K562 (cell line): ENCODE measurements at regions not wholly inside any gene's neighbourhood (a gene's known extent, or its start where the extent isn't known, plus 50 kb on each side); places are given as distances from the start of the nearest gene placed in this dataset.

Source experiments
- ATAC-seq: fragments of 200-7000 bp; cut with Tn5 transposase; 3 replicates; pipeline ENCODE4 v1.9.1; 2020; ENCODE audit warnings: moderate library complexity
- BruUV-seq: library from RNA; stranded (reverse); fragments of 400-500 nt; replicated peaks from 2 replicates; lab custom pipeline; 2021; lab: Mats Ljungman, UMichigan
- CTCF ChIA-PET: fragments of 300-600 bp; formaldehyde crosslinking; extraction: SDS; loops from one replicate; lab custom pipeline; 2021; ENCODE audit warnings: low intra/inter-chr PET ratio; lab: Yijun Ruan, JAX
- POLR2A ChIA-PET: fragments of 300-600, 350-650 bp; sonication (Branson Sonifier 250); formaldehyde crosslinking; extraction: SDS; loops from one replicate; lab custom pipeline; 2021; ENCODE audit warnings: antibody characterized with exemption, inconsistent platforms; lab: Yijun Ruan, JAX
- DNase-seq, 4 experiments: peaks; one replicate each; pipeline versions ENCODE4 v3.0.0 to v3.0.0-alpha.2; 2011 to 2018; ENCODE audit warnings: low spot score in 3 of 4, mixed read lengths in 3 of 4; ENCODE audit errors: extremely low read depth in 1 of 4
- FAIRE-seq: peaks from 2 replicates; lab custom pipeline; 2011; peaks lifted over from hg19 to GRCh38; lab: Jason Lieb, UNC
- H2AFZ ChIP-seq: 2 replicates; pipeline ENCODE4 v1.6.0; 2011; ENCODE audit warnings: low read depth, low read length, control low read depth, inconsistent platforms
- H3K27ac ChIP-seq: fragments of 200-600 bp; 3 replicates; pipeline ENCODE4 v1.8.0; 2011; ENCODE audit warnings: low read depth, mild to moderate bottlenecking, control low read depth, inconsistent platforms, low read length, moderate library complexity, mixed read lengths; ENCODE audit errors: extremely low read depth
- H3K27me3 ChIP-seq, 2 experiments: fragments of 300-600 bp in 1 of 2; 2 replicates in 1 of 2; 3 replicates in 1 of 2; pipeline versions ENCODE4 v1.6.0 to v1.8.0; 2011; ENCODE audit warnings: inconsistent platforms in 2 of 2, low read length in 2 of 2, mild to moderate bottlenecking in 1 of 2, mixed read lengths in 1 of 2, moderate library complexity in 1 of 2; ENCODE audit not compliant: control insufficient read depth in 2 of 2, insufficient read depth in 2 of 2
- H3K36me3 ChIP-seq: fragments of 300-600 bp; 3 replicates; pipeline ENCODE4 v1.8.0; 2011; ENCODE audit warnings: mild to moderate bottlenecking, low read length, inconsistent platforms; ENCODE audit not compliant: control insufficient read depth, insufficient read depth
- H3K4me1 ChIP-seq, 2 experiments: fragments of 200-600 bp in 1 of 2; replicated peaks in 1 of 2; 2 replicates in 1 of 2; 3 replicates in 1 of 2; pipeline versions ENCODE4 v1.5.1 to v1.8.0; 2011; ENCODE audit warnings: inconsistent platforms in 2 of 2, low read length in 2 of 2, mild to moderate bottlenecking in 1 of 2, mixed read lengths in 1 of 2, moderate library complexity in 1 of 2; ENCODE audit not compliant: control insufficient read depth in 2 of 2, insufficient read depth in 2 of 2
- H3K4me2 ChIP-seq: 2 replicates; pipeline ENCODE4 v1.6.1; 2011; ENCODE audit warnings: low read length, control low read depth, inconsistent platforms, mixed read lengths; ENCODE audit not compliant: insufficient read depth
- H3K4me3 ChIP-seq: fragments of 200-600 bp; sonication (generic), shearing (Covaris generic); 2 replicates; pipeline ENCODE4 v1.5.1; 2016; ENCODE audit warnings: control low read depth, inconsistent platforms
- H3K79me2 ChIP-seq: fragments of 200-600 bp; 3 replicates; pipeline ENCODE4 v1.8.0; 2011; ENCODE audit warnings: low read length, inconsistent platforms; ENCODE audit not compliant: control insufficient read depth, insufficient read depth
- H3K9ac ChIP-seq, 2 experiments: 2 replicates each; pipeline versions ENCODE4 v1.6.0 to v1.6.1; 2011; ENCODE audit warnings: low read depth in 2 of 2, low read length in 2 of 2, control low read depth in 1 of 2, inconsistent platforms in 1 of 2, mild to moderate bottlenecking in 1 of 2, mixed read lengths in 1 of 2; ENCODE audit not compliant: insufficient read depth in 1 of 2
- H3K9me1 ChIP-seq: one replicate; pipeline ENCODE4 v1.6.0; 2011; ENCODE audit warnings: inconsistent platforms, mild to moderate bottlenecking, low read length, moderate library complexity; ENCODE audit not compliant: control insufficient read depth, insufficient read depth
- H3K9me3 ChIP-seq: replicated peaks from 2 replicates; pipeline ENCODE4 v1.5.1; 2011; ENCODE audit warnings: low read depth, low read length, inconsistent platforms; ENCODE audit not compliant: control insufficient read depth, insufficient read depth
- H4K20me1 ChIP-seq: replicated peaks from 2 replicates; pipeline ENCODE4 v1.6.1; 2011; ENCODE audit warnings: low read length, inconsistent platforms, mixed read lengths; ENCODE audit not compliant: control insufficient read depth, insufficient read depth
- CC2D1A ChIP-seq: fragments of 450-650 bp; IDR thresholded peaks from 2 replicates; pipeline ENCODE4 v1.6.1; 2017; ENCODE audit warnings: mild to moderate bottlenecking
- DNMT1 ChIP-seq: fragments of 450-650 bp; IDR thresholded peaks from 2 replicates; pipeline ENCODE4 v1.6.1; 2016; ENCODE audit warnings: antibody characterized with exemption, mild to moderate bottlenecking
- EHMT2 ChIP-seq: fragments of 450-650 bp; IDR thresholded peaks from 2 replicates; pipeline ENCODE4 v1.6.1; 2018; ENCODE audit warnings: antibody characterized with exemption
- EWSR1 ChIP-seq: fragments of 450-650 bp; IDR thresholded peaks from 2 replicates; pipeline ENCODE4 v1.6.1; 2018; ENCODE audit warnings: borderline replicate concordance, mild to moderate bottlenecking, low read depth, moderate library complexity; ENCODE audit not compliant: partially characterized antibody
- FOS ChIP-seq: IDR thresholded peaks from 3 replicates; pipeline ENCODE4 v1.6.1; 2011; ENCODE audit not compliant: insufficient read length; ENCODE audit errors: extremely low read depth
- GTF2E2 ChIP-seq: fragments of 200-800 bp; sonication (Bioruptor generic); IDR thresholded peaks from 2 replicates; pipeline ENCODE4 v1.6.1; 2016; ENCODE audit warnings: missing genetic modification characterization, missing compliant biosample characterization
- HEY1 ChIP-seq: fragments of 250-450 bp; sonication (Bioruptor Pico); IDR thresholded peaks from 2 replicates; pipeline ENCODE4 v1.5.0; 2020; ENCODE audit warnings: mild to moderate bottlenecking, moderate library complexity, borderline replicate concordance
- HIVEP1 ChIP-seq: fragments of 250-450 bp; sonication (Bioruptor Pico); IDR thresholded peaks from 2 replicates; pipeline ENCODE4 v1.4.0; 2020; ENCODE audit warnings: mild to moderate bottlenecking
- HLTF ChIP-seq: fragments of 450-650 bp; IDR thresholded peaks from 2 replicates; pipeline ENCODE4 v1.6.1; 2016
- HMGN3 ChIP-seq: IDR thresholded peaks from 2 replicates; pipeline ENCODE4 v1.6.1; 2011; ENCODE audit warnings: borderline replicate concordance, low read depth, mild to moderate bottlenecking, mixed read lengths, low read length; ENCODE audit not compliant: insufficient read length; ENCODE audit errors: extremely low read depth
- NFIX ChIP-seq: fragments of 250-450 bp; sonication (Bioruptor Pico); IDR thresholded peaks from 2 replicates; pipeline ENCODE4 v1.4.0; 2020; ENCODE audit warnings: low read depth, mild to moderate bottlenecking, moderate library complexity
- NR2F6 ChIP-seq: fragments of 450-650 bp; formaldehyde crosslinking; IDR thresholded peaks from 2 replicates; pipeline ENCODE4 v1.4.0; 2020; ENCODE audit warnings: mild to moderate bottlenecking
- SMARCA4 ChIP-seq: fragments of 450-650 bp; IDR thresholded peaks from 2 replicates; pipeline ENCODE4 v1.6.1; 2016
- ZNF217 ChIP-seq: sonication (generic); formaldehyde crosslinking; IDR thresholded peaks from 2 replicates; pipeline ENCODE4 v1.8.0; 2022; ENCODE audit warnings: mild to moderate bottlenecking, missing genetic modification reagents
- ZNF79 ChIP-seq: fragments of 250-450 bp; sonication (Bioruptor Pico); IDR thresholded peaks from 2 replicates; pipeline ENCODE4 v1.4.0; 2020; ENCODE audit warnings: low read depth, mild to moderate bottlenecking, moderate library complexity
- WGBS: fragments of 100-300 bp; shearing (Covaris generic); methylation state at CpG from one replicate; pipeline ENCODE4 v1.1.6; 2016; ENCODE audit warnings: low coverage, mixed read lengths; ENCODE audit not compliant: insufficient coverage; ENCODE audit errors: missing lambda C conversion rate; 5-methylcytosine and 5-hydroxymethylcytosine counted together
- in situ Hi-C: fragments of 300-500 bp; cut with MboI; formaldehyde crosslinking; loops from 4 replicates; pipeline ENCODE4 v1.15.0; 2018; ENCODE audit warnings: inconsistent platforms, mixed read lengths
- intact Hi-C: fragments of 100-400 bp; cut with micrococcal nuclease; formaldehyde crosslinking; loops from 2 replicates; pipeline ENCODE4 v1.14.2; 2022

DNA sequence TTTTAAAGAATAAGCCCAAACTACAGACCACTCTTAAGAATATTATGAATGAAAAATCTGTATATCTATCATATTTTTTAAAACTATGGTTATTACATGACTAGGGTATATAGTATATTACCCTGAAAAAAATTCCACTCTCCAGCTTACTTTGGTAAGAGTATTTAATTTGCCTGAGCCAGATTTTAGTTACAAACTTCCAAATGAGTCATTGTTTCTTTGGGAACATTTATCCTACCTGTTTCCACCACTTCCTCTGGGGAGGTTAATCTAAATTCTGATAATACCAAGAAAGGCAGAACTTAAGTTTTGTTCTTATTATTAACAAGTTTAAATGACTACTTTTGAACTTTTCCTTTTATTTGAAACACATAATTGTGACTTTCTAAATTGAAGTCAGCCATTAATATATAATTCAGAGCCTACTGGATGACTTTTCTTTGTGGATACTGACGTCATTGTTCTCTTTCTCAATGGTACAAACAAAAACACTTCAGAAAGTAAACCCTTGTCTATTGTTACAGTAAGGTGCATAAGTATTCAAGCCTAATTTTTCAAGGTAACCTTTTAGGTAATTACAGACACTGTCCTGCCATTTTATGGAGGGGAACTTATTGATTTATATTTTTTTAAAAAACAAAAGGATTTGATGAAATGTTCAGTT is 135.6 kb upstream of the TLL1 start:
- Histone ChIP-seq H3K4me1 (no peaks in the 10 kb centered on the region), H3K27ac (no peak overlapping the region), H3K4me2 (no peak overlapping the region), H2AFZ (no peak overlapping the region), H3K79me2 (peaks cover 10% of the 10 kb centered on the region; the same call in 2 of the 3 replicates), H3K9ac (no peak overlapping the region), H3K36me3 (no peaks in the 10 kb centered on the region; the same call in 2 of the 3 replicates), H3K9me3 (no peaks in the 10 kb centered on the region), H3K27me3 (no peaks in the 10 kb centered on the region), H3K9me1 (no peaks in the 10 kb centered on the region), H3K4me3 (no peak overlapping the region), H4K20me1 (no peaks in the 10 kb centered on the region)
- CTCF ChIA-PET: no interaction called here
- BruUV-seq: no TSS peak
- intact Hi-C loops (no loop called here), in situ Hi-C loops (no loop called here)
- no peak for FAIRE-seq
- TF ChIP-seq FOS: no peak
- no peak for TF ChIP-seq DNMT1
- TF ChIP-seq EWSR1: no peak
- TF ChIP-seq HEY1 (CRISPR knock-in tag): no peak
- no peak for TF ChIP-seq HMGN3
- TF ChIP-seq GTF2E2 (tag): no peak
- no peak for TF ChIP-seq EHMT2
- TF ChIP-seq CC2D1A: no peak
- TF ChIP-seq HIVEP1 (CRISPR knock-in tag): no peak
- no peak for TF ChIP-seq HLTF
- TF ChIP-seq ZNF79 (CRISPR knock-in tag): no peak
- no peak for TF ChIP-seq NR2F6 (CRISPR knock-in tag)
- TF ChIP-seq NFIX (CRISPR knock-in tag): no peak
- TF ChIP-seq SMARCA4: no peak
- TF ChIP-seq ZNF217: no peak
- no peak for ATAC-seq
- POLR2A ChIA-PET: no interaction called here
- DNase-seq: no peak
- 27% methylated on average over 1 of the region's 1 CpG for WGBS
